HPDE6-E6E7 (cell line): ENCODE measurements at regions not wholly inside any gene's neighbourhood (a gene's known extent, or its start where the extent isn't known, plus 50 kb on each side); places are given as distances from the start of the nearest gene placed in this dataset.
"Not testable (repeated sequence)": the region's sequence is repeated elsewhere in the genome, so short reads cannot be mapped to it uniquely, and the experiment has no call there.

Experiments used
- DNase-seq: peaks from one replicate; pipeline ENCODE4 v3.0.0; 2011; ENCODE audit warnings: missing footprints; ENCODE audit errors: extremely low spot score

- no peak for DNase-seq
Measured at GRCh38 chr3:193962986-193963685, 172.8 kb upstream of the HES1 start.

GRCh38 chr3:193963808-193964516 lies 172.0 kb upstream of the HES1 start:
- no peak for DNase-seq

GRCh38 chr3:193964517-193964880 lies 171.4 kb upstream of the HES1 start:
- DNase-seq: no peak

- DNase-seq: no peak
Measured at GRCh38 chr3:193968380-193968974, 167.5 kb upstream of the HES1 start.

GRCh38 chr3:193970131-193970772 lies 165.7 kb upstream of the HES1 start:
- not testable (repeated sequence) for DNase-seq

GRCh38 chr3:193970773-193971206 lies 165.2 kb upstream of the HES1 start:
- no peak for DNase-seq

GRCh38 chr3:193971261-193971751 lies 164.6 kb upstream of the HES1 start:
- no peak for DNase-seq

- DNase-seq: no peak
Measured at GRCh38 chr3:193971966-193972365, 164.0 kb upstream of the HES1 start.

GRCh38 chr3:193972832-193973231 lies 163.1 kb upstream of the HES1 start:
- DNase-seq: no peak

GRCh38 chr3:193974191-193974652 lies 161.7 kb upstream of the HES1 start:
- no peak for DNase-seq

- DNase-seq: no peak
Measured at GRCh38 chr3:193974671-193975535, 161.0 kb upstream of the HES1 start.

- DNase-seq: no peak
Measured at GRCh38 chr3:193977622-193978021, 158.3 kb upstream of the HES1 start.

GRCh38 chr3:193978030-193978429 lies 157.9 kb upstream of the HES1 start:
- DNase-seq: no peak

- no peak for DNase-seq
Measured at GRCh38 chr3:193978486-193978885, 157.5 kb upstream of the HES1 start.

GRCh38 chr3:193980326-193980725 lies 155.6 kb upstream of the HES1 start:
- no peak for DNase-seq

GRCh38 chr3:193980905-193981304 lies 155.0 kb upstream of the HES1 start:
- DNase-seq: no peak

GRCh38 chr3:193981504-193981903 lies 154.4 kb upstream of the HES1 start:
- no peak for DNase-seq

GRCh38 chr3:193982258-193982659 lies 153.7 kb upstream of the HES1 start:
- DNase-seq: no peak

- no peak for DNase-seq
Measured at GRCh38 chr3:193983846-193984818, 151.8 kb upstream of the HES1 start.

GRCh38 chr3:193984876-193985275 lies 151.1 kb upstream of the HES1 start:
- DNase-seq: no peak
